ENCODE measurements at regions not wholly inside any gene's neighbourhood (a gene's known extent, or its start where the extent isn't known, plus 50 kb on each side); places are given as distances from the start of the nearest gene placed in this dataset.
A peak's percentile ranks its signal among the peaks of the same experiment; 100 is the strongest.

GRCh38 chr13:97573011-97573410 lies 139.0 kb downstream of the RAP2A start:
- DNase-seq (ENCODE audit: low spot score) (no peak), FAIRE-seq (no peak), ATAC-seq (no peak)
- ChIA-PET POLR2A (no interaction called here), CTCF (ENCODE audit: low intra/inter-chr PET ratio, low total read pairs) (no interaction called here)
- in situ Hi-C loops (cut with HindIII; ENCODE audit: extremely low pct_ligation_motif_present, low pct_unique_long_range_greater_than_20kb) = no loop called here
- BruUV-seq (replicated peaks) = no TSS peak
- Histone ChIP-seq H3K9ac (ENCODE audit: insufficient read depth, low read depth, low read length) (no peak overlapping the region), H3K79me2 (ENCODE audit: insufficient read depth, low read length) (no peaks in the 10 kb centered on the region), H3K4me1 (ENCODE audit: insufficient read depth, low read length) (peaks cover 28% of the 10 kb centered on the region), H3K27ac (ENCODE audit: extremely low read length, insufficient read depth, low read length) (no peak overlapping the region), H4K20me1 (ENCODE audit: insufficient read depth, low read length) (no peaks in the 10 kb centered on the region), H3K4me2 (ENCODE audit: low read depth, low read length) (no peak overlapping the region), H3K4me3 (replicated peaks in 1 of 3; ENCODE audit: insufficient read depth in 1 of 3, low read depth in 2 of 3, low read length in 3 of 3) (no peak overlapping the region), H3K27me3 (ENCODE audit: control insufficient read depth in 1 of 2, insufficient read depth in 2 of 2, low read length in 2 of 2) (no peaks in the 10 kb centered on the region), H3K9me3 (ENCODE audit: low read length) (no peaks in the 10 kb centered on the region), H3K36me3 (replicated peaks in 1 of 2; ENCODE audit: control insufficient read depth in 1 of 2, insufficient read depth in 2 of 2, low read length in 2 of 2) (no peaks in the 10 kb centered on the region), H2AFZ (ENCODE audit: low read length) (no peak overlapping the region)
- intact Hi-C loops (cut with micrococcal nuclease; ENCODE audit: unreplicated experiment) = loop anchor here (10.0 kb wide), 2 partner anchors 208 to 558 kb away; no protein-coding TSS in a partner anchor
- TF ChIP-seq HDAC6 (IDR thresholded peaks at IDR 0.05; ENCODE audit: low read depth, low read length) = no peak
- TF ChIP-seq SMAD3 (CRISPR knock-in tag; IDR thresholded peaks at IDR 0.05) = no peak
- no peak for TF ChIP-seq ZNF614 (CRISPR knock-in tag; IDR thresholded peaks at IDR 0.05; ENCODE audit: borderline replicate concordance)
- 32% methylated on average over 1 of the region's 1 CpG for WGBS (ENCODE audit: low lambda C conversion rate)

- Histone ChIP-seq H3K27me3 (ENCODE audit: control insufficient read depth in 1 of 2, insufficient read depth in 2 of 2, low read length in 2 of 2) (no peaks in the 10 kb centered on the region), H3K9ac (ENCODE audit: insufficient read depth, low read depth, low read length) (no peak overlapping the region), H3K4me2 (ENCODE audit: low read depth, low read length) (no peak overlapping the region), H3K27ac (ENCODE audit: extremely low read length, insufficient read depth, low read length) (no peak overlapping the region), H3K9me3 (ENCODE audit: low read length) (no peaks in the 10 kb centered on the region), H3K4me3 (replicated peaks in 1 of 3; ENCODE audit: insufficient read depth in 1 of 3, low read depth in 2 of 3, low read length in 3 of 3) (no peak overlapping the region), H3K4me1 (ENCODE audit: insufficient read depth, low read length) (peaks cover 11% of the 10 kb centered on the region), H2AFZ (ENCODE audit: low read length) (no peak overlapping the region), H3K79me2 (ENCODE audit: insufficient read depth, low read length) (no peaks in the 10 kb centered on the region), H3K36me3 (replicated peaks in 1 of 2; ENCODE audit: control insufficient read depth in 1 of 2, insufficient read depth in 2 of 2, low read length in 2 of 2) (no peaks in the 10 kb centered on the region), H4K20me1 (ENCODE audit: insufficient read depth, low read length) (no peaks in the 10 kb centered on the region)
- in situ Hi-C loops (cut with HindIII; ENCODE audit: extremely low pct_ligation_motif_present, low pct_unique_long_range_greater_than_20kb) = loop anchor here (5.0 kb wide), 1 partner anchor 143 kb away; the partner anchor contains the start of gene RAP2A
- DNase-seq (ENCODE audit: low spot score) = peak; percentile 38
- ChIA-PET CTCF (ENCODE audit: low intra/inter-chr PET ratio, low total read pairs) (no interaction called here), POLR2A (no interaction called here)
- peak; percentile 51 for FAIRE-seq
- intact Hi-C loops (cut with micrococcal nuclease; ENCODE audit: unreplicated experiment) = loop anchor here (5.0 to 10.0 kb wide), 3 partner anchors 52 to 560 kb away; no protein-coding TSS in a partner anchor
- no TSS peak for BruUV-seq (replicated peaks)
- peak; percentile 99 for ATAC-seq
- 17% methylated on average over 5 of the region's 5 CpGs for WGBS (ENCODE audit: low lambda C conversion rate)
- TF ChIP-seq ZBTB25 (CRISPR knock-in tag; IDR thresholded peaks at IDR 0.05) (no peak), ZNF792 (CRISPR knock-in tag; IDR thresholded peaks at IDR 0.05) (no peak), BHLHE40 (IDR thresholded peaks at IDR 0.05; ENCODE audit: low read length) (no peak), HOMEZ (CRISPR knock-in tag; IDR thresholded peaks at IDR 0.05; ENCODE audit: low read depth) (0 out of 2 replicates have a peak, but pooled peaks have one; percentile 41), ZFY (CRISPR knock-in tag; IDR thresholded peaks at IDR 0.05) (no peak), ZNF557 (CRISPR knock-in tag; IDR thresholded peaks at IDR 0.05) (no peak), ASH2L (IDR thresholded peaks at IDR 0.05; ENCODE audit: insufficient read length, low read depth, low read length) (no peak), ESRRA (CRISPR knock-in tag; IDR thresholded peaks at IDR 0.05; ENCODE audit: low read depth) (no peak), NR2F2 (IDR thresholded peaks at IDR 0.05; ENCODE audit: borderline replicate concordance, low read depth) (no peak), NFATC3 (CRISPR knock-in tag; IDR thresholded peaks at IDR 0.05) (no peak), ZNF841 (CRISPR knock-in tag; IDR thresholded peaks at IDR 0.05; ENCODE audit: borderline replicate concordance) (no peak), ZNF652 (CRISPR knock-in tag; IDR thresholded peaks at IDR 0.05; ENCODE audit: borderline replicate concordance, low read depth) (0 out of 2 replicates have a peak, but pooled peaks have one; percentile 10), MAFG (CRISPR knock-in tag; IDR thresholded peaks at IDR 0.05) (no peak), THAP11 (CRISPR knock-in tag; IDR thresholded peaks at IDR 0.05) (no peak), RXRB (CRISPR knock-in tag; IDR thresholded peaks at IDR 0.05; ENCODE audit: borderline replicate concordance) (peak; percentile 23; the same call in 1 of the 2 replicates), EEA1 (CRISPR knock-in tag; IDR thresholded peaks at IDR 0.05; ENCODE audit: borderline replicate concordance) (no peak), BORCS8-MEF2B (CRISPR knock-in tag; IDR thresholded peaks at IDR 0.05) (no peak)
These were observed 141.0 kb downstream of the RAP2A start for GRCh38 chr13:97574926-97575325.
